HL-60 (cell line): ENCODE measurements at regions not wholly inside any gene's neighbourhood (a gene's known extent, or its start where the extent isn't known, plus 50 kb on each side); places are given as distances from the start of the nearest gene placed in this dataset.

Experiments
- CTCF ChIP-seq: IDR thresholded peaks from one replicate; pipeline ENCODE4 v1.5.1; 2011; ENCODE audit warnings: low read length, control low read depth, inconsistent platforms; ENCODE audit not compliant: insufficient read depth
- GABPA ChIP-seq: IDR thresholded peaks from 2 replicates; pipeline ENCODE4 v1.6.1; 2012; ENCODE audit warnings: low read depth
- POLR2AphosphoS5 ChIP-seq: IDR thresholded peaks from 2 replicates; pipeline ENCODE4 v1.6.1; 2012; ENCODE audit warnings: low read depth
- REST ChIP-seq: IDR thresholded peaks from 2 replicates; pipeline ENCODE4 v1.6.1; 2012; ENCODE audit warnings: low read depth; ENCODE audit not compliant: insufficient replicate concordance
- SPI1 ChIP-seq: IDR thresholded peaks from 2 replicates; pipeline ENCODE4 v1.6.1; 2012; ENCODE audit warnings: low read depth, mild to moderate bottlenecking, borderline replicate concordance

GRCh38 chr7:17178545-17178944, 119.9 kb upstream of the AHR start:
- TF ChIP-seq CTCF (no peak), REST (no peak), GABPA (no peak), POLR2AphosphoS5 (no peak), SPI1 (no peak)
